Stimulated activated naive B cell treated with anti-CD40 and anti-IgM and Interleukin-4, amounts not matched to agents 10 μg/mL and 1 μg/mL and 100 μg/mL, for 72 hours (primary cell): ENCODE measurements at regions not wholly inside any gene's neighbourhood (a gene's known extent, or its start where the extent isn't known, plus 50 kb on each side); places are given as distances from the start of the nearest gene placed in this dataset.

Source experiments
- ATAC-seq, 2 donors: fragments of 150-1000 bp; cut with Tn5 transposase; replicated peaks; 2 replicates each; pipeline ENCODE4 v1.10.0; 2021; ENCODE audit warnings: moderate library complexity in 1 of 2
- DNase-seq: peaks from one replicate; pipeline ENCODE4 v3.0.0; 2021
- H3K27ac Mint-ChIP-seq: one replicate; pipeline ENCODE4 v1.8.0; 2022; ENCODE audit warnings: mild to moderate bottlenecking, mixed read lengths
- H3K27me3 Mint-ChIP-seq, 2 donors: one replicate each; pipeline ENCODE4 v1.8.0; 2022; ENCODE audit warnings: mixed read lengths in 2 of 2
- H3K36me3 Mint-ChIP-seq, 2 donors: one replicate each; pipeline ENCODE4 v1.8.0; 2022; ENCODE audit warnings: mixed read lengths in 2 of 2, mild to moderate bottlenecking in 1 of 2
- H3K4me1 Mint-ChIP-seq, 2 donors: one replicate each; pipeline ENCODE4 v1.8.0; 2022; ENCODE audit warnings: mixed read lengths in 2 of 2, mild to moderate bottlenecking in 1 of 2
- H3K4me3 Mint-ChIP-seq, 2 donors: one replicate each; pipeline ENCODE4 v1.8.0; 2022; ENCODE audit warnings: mild to moderate bottlenecking in 2 of 2, mixed read lengths in 2 of 2, moderate library complexity in 1 of 2
- H3K9me3 Mint-ChIP-seq, 2 donors: one replicate each; pipeline ENCODE4 v1.8.0; 2022; ENCODE audit warnings: mixed read lengths in 2 of 2, mild to moderate bottlenecking in 1 of 2

- peaks cover 0 to 2% of the 10 kb centered on the region in 2 donors for H3K9me3 Mint-ChIP-seq
- no peak overlapping the region for H3K4me3 Mint-ChIP-seq
- no peak for ATAC-seq
- no peak for DNase-seq
- H3K4me1 Mint-ChIP-seq: peaks cover 29 to 42% of the 10 kb centered on the region in 2 donors
- no peak overlapping the region for H3K27ac Mint-ChIP-seq
- H3K36me3 Mint-ChIP-seq: no peaks in the 10 kb centered on the region
- no peaks in the 10 kb centered on the region for H3K27me3 Mint-ChIP-seq
These were observed 346.8 kb upstream of the KLF3 start for GRCh38 chr4:38317041-38317674.

DNA sequence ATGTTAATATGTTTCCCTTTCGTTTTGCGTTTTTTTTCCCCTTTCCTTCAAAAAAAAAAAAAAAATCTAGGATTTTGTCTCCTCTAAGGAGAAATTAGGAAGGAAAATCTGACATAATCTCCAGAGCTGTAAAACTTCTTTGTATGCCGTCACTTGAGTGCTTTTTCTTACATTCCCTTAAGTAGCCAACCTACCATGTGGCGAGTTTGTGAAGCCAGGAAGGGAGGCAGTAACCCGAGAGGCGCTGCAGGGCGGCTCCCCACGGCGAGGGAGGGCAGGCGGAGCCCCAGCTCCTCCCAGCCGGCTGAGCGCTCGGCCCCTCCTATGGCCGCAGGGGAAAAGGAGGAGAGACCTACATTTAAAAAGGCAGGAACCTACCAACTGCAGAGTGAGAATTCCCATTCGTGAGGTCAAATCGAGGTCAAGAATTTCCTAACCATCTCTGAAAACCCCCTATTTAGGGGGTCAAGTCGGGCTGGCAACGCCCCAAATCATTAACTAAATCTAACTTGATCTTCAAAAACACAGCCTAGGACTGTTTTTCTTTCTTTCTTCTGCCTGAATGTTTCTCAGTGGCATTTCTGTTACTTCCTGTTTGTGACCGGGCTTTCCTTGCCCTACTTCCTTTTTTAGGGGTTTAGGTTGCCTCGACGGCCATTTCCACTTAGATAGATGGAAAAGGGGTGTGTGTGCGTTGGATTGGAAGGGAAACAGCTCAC, 345.1 kb upstream of the KLF3 start:
- Mint-ChIP-seq H3K9me3 (peaks cover under 1 to 3% of the 10 kb centered on the region in 2 donors), H3K4me1 (peaks cover 27 to 38% of the 10 kb centered on the region in 2 donors), H3K27ac (peak overlapping the region; percentile 79), H3K4me3 (peak overlapping the region; percentile 75 to 80), H3K36me3 (peaks cover 0 to under 1% of the 10 kb centered on the region in 2 donors), H3K27me3 (no peaks in the 10 kb centered on the region)
- DNase-seq: peak; percentile 82
- ATAC-seq: peak; percentile 91 to 92

DNA sequence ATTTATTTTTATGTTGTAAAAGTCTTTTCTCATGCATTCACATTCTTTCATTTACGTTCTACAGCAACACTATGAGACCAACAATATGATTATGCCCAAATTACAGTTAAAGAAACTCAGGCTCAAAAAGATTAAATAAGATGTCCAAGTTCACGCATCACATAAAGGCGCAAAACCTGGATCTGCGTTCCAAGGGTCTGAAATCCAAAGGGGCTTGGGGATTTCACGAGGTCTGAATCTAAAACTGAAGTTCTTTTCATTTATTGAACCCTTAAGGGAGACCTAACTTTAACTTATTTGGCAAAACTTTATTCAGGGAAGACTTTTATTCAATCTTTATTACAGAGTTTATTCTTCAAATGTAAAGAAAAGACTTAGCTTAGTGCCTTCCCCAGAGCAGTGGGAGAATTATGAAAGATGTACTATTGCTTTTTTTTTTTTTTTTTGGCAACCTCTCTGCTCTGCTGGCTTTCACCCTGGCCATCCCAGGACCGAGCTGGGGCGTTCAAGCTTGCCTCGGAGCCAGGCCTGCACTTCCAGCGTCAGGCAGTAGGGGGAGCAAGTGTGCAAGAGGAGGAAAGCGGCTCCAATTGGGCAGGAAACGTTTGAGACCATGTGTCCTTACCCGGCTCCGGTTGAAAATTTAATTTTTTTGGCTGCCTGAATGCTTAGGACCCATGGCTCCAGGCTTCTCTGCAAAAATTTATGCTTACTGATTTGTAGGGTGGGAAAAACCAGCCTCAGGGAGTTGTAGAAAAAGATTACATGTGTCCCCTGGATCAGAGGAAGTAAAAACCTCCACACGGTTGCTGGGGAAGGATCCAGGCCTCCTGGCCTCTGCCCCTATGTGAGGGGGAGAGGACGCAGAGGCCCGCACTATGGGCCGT, 344.3 kb upstream of the KLF3 start:
- peak; percentile 82 for DNase-seq
- Mint-ChIP-seq H3K27me3 (no peaks in the 10 kb centered on the region), H3K9me3 (peaks cover 4 to 8% of the 10 kb centered on the region in 2 donors), H3K4me3 (peak overlapping the region; percentile 75 to 80), H3K36me3 (peaks cover 0 to 6% of the 10 kb centered on the region in 2 donors), H3K4me1 (peaks cover 23 to 33% of the 10 kb centered on the region in 2 donors), H3K27ac (peak overlapping the region; percentile 79)
- peak; percentile 62 to 66 for ATAC-seq

GRCh38 chr4:38320343-38320695, 343.7 kb upstream of the KLF3 start:
- Mint-ChIP-seq H3K36me3 (peaks cover 0 to 6% of the 10 kb centered on the region in 2 donors), H3K27ac (peak overlapping the region; percentile 32), H3K27me3 (no peaks in the 10 kb centered on the region), H3K4me1 (peaks cover 23 to 33% of the 10 kb centered on the region in 2 donors), H3K9me3 (peaks cover 4 to 8% of the 10 kb centered on the region in 2 donors), H3K4me3 (peak overlapping the region in 1 of 2 donors; percentile 80)
- DNase-seq: no peak
- no peak for ATAC-seq

GRCh38 chr4:38320833-38321232, 343.2 kb upstream of the KLF3 start:
- Mint-ChIP-seq H3K9me3 (peaks cover 4 to 8% of the 10 kb centered on the region in 2 donors), H3K36me3 (peaks cover 0 to 6% of the 10 kb centered on the region in 2 donors), H3K27me3 (no peaks in the 10 kb centered on the region), H3K27ac (no peak overlapping the region), H3K4me1 (peaks cover 23 to 33% of the 10 kb centered on the region in 2 donors), H3K4me3 (no peak overlapping the region)
- ATAC-seq (no peak), DNase-seq (no peak)

GRCh38 chr4:38322714-38323113, 341.3 kb upstream of the KLF3 start:
- H3K27ac Mint-ChIP-seq: no peak overlapping the region
- H3K4me1 Mint-ChIP-seq: peaks cover 21 to 33% of the 10 kb centered on the region in 2 donors
- H3K9me3 Mint-ChIP-seq: peaks cover 4 to 14% of the 10 kb centered on the region in 2 donors
- ATAC-seq (no peak), DNase-seq (no peak)
- peaks cover 0 to 6% of the 10 kb centered on the region in 2 donors for H3K36me3 Mint-ChIP-seq
- no peaks in the 10 kb centered on the region for H3K27me3 Mint-ChIP-seq
- no peak overlapping the region for H3K4me3 Mint-ChIP-seq

GRCh38 chr4:38323141-38323641, 340.8 kb upstream of the KLF3 start:
- H3K4me3 Mint-ChIP-seq: no peak overlapping the region
- DNase-seq: no peak
- peak in 1 of 2 donors; percentile 20 for ATAC-seq
- peaks cover 0 to 6% of the 10 kb centered on the region in 2 donors for H3K36me3 Mint-ChIP-seq
- H3K4me1 Mint-ChIP-seq: peaks cover 21 to 32% of the 10 kb centered on the region in 2 donors
- no peaks in the 10 kb centered on the region for H3K27me3 Mint-ChIP-seq
- H3K27ac Mint-ChIP-seq: peak overlapping the region; percentile 34
- H3K9me3 Mint-ChIP-seq: peaks cover 4 to 14% of the 10 kb centered on the region in 2 donors

DNA sequence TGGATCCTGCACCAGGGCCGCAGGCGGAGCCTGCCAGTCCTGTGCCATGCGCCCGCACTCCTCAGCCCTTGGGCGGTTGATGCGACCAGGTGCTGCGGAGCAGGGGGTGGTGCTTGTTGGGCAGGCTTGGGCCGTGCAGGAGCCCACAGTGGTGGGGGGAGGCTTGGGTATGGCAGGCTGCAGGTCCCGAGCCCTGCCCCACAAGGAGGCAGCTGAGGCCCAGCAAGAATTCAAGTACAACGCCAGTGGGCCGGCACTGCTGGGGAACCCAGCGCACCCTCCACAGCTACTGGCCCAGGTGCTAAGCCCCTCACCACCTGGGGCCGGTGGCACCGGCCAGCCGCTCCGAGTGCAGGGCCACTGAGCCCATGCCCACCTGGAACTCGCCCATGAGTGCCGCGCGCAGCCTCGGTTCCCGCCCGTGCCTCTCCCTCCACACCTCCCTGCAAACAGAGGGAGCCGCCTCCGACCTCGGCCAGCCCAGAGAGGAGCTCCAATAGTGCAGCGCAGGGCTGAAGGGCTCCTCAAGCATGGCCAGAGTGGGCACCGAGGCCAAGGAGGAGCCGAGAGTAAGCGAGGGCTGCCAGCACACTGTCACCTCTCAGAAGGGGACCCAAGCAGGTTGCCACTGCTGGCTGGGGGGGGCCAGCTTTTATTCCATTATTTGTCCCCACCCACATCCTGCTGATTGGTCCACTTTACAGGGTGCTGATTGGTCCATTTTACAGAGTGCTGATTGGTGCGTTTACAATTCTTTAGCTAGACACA, 339.0 kb upstream of the KLF3 start:
- Mint-ChIP-seq H3K4me1 (peaks cover 18 to 26% of the 10 kb centered on the region in 2 donors), H3K27ac (no peak overlapping the region), H3K9me3 (peaks cover 4 to 14% of the 10 kb centered on the region in 2 donors), H3K4me3 (no peak overlapping the region), H3K36me3 (peaks cover 0 to 6% of the 10 kb centered on the region in 2 donors), H3K27me3 (no peaks in the 10 kb centered on the region)
- no peak for ATAC-seq
- DNase-seq: no peak

- ATAC-seq (no peak), DNase-seq (no peak)
- Mint-ChIP-seq H3K9me3 (peaks cover 4 to 14% of the 10 kb centered on the region in 2 donors), H3K27me3 (no peaks in the 10 kb centered on the region), H3K27ac (no peak overlapping the region), H3K4me3 (no peak overlapping the region), H3K36me3 (peaks cover 0 to 6% of the 10 kb centered on the region in 2 donors), H3K4me1 (peaks cover 15 to 20% of the 10 kb centered on the region in 2 donors)
These were observed 338.4 kb upstream of the KLF3 start for GRCh38 chr4:38325629-38325913.

- ATAC-seq: no peak
- Mint-ChIP-seq H3K4me1 (peaks cover 11 to 16% of the 10 kb centered on the region in 2 donors), H3K27me3 (no peaks in the 10 kb centered on the region), H3K27ac (no peak overlapping the region), H3K36me3 (peaks cover 0 to 6% of the 10 kb centered on the region in 2 donors), H3K4me3 (no peak overlapping the region), H3K9me3 (peaks cover 4 to 14% of the 10 kb centered on the region in 2 donors)
- DNase-seq: no peak
These were observed 337.5 kb upstream of the KLF3 start for GRCh38 chr4:38326499-38326898.

GRCh38 chr4:38327174-38327573, 336.8 kb upstream of the KLF3 start:
- Mint-ChIP-seq H3K4me1 (peaks cover 11 to 16% of the 10 kb centered on the region in 2 donors), H3K27me3 (no peaks in the 10 kb centered on the region), H3K4me3 (no peak overlapping the region), H3K27ac (no peak overlapping the region), H3K9me3 (peaks cover 4 to 14% of the 10 kb centered on the region in 2 donors), H3K36me3 (peaks cover 0 to 6% of the 10 kb centered on the region in 2 donors)
- DNase-seq: no peak
- no peak for ATAC-seq

DNA sequence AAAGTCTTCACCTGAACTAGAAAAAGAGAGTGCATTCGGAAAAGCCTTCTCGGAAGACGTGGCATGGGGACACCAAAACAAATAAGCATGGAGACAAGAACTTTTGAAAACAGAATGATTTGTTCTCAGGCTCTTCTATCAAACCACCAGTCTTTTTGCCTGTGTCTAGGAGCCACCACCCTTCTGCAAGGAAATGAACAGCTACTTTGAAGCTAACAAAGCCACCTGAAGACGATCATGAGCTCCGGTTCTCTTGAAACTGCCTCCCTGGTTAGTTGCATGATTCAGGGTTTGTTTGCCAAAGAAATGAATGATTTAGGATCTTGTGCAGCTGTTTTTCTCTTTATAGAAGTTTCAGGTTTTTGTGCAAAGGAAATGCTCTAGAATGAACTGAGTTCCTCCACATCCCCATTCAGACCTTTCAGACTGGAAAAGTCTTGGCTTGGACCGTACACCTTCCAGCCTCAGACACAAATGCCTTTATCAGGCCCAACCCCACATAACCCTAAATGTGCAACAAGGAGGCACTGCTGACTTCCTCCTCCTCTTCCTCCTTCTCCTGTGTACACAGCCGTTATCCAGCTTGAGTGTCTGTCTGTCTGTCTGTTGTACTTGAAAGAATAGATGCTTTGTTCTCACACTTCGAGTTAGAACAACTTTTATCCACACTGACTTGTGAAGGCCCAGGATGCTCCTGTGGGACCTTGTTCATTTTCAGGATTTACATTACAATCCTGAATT, 334.8 kb upstream of the KLF3 start:
- no peak overlapping the region for H3K4me3 Mint-ChIP-seq
- peaks cover 9 to 25% of the 10 kb centered on the region in 2 donors for H3K4me1 Mint-ChIP-seq
- H3K27ac Mint-ChIP-seq: no peak overlapping the region
- peaks cover 1 to 7% of the 10 kb centered on the region in 2 donors for H3K9me3 Mint-ChIP-seq
- no peak for DNase-seq
- peaks cover 0 to 4% of the 10 kb centered on the region in 2 donors for H3K36me3 Mint-ChIP-seq
- no peaks in the 10 kb centered on the region for H3K27me3 Mint-ChIP-seq
- ATAC-seq: no peak

DNA sequence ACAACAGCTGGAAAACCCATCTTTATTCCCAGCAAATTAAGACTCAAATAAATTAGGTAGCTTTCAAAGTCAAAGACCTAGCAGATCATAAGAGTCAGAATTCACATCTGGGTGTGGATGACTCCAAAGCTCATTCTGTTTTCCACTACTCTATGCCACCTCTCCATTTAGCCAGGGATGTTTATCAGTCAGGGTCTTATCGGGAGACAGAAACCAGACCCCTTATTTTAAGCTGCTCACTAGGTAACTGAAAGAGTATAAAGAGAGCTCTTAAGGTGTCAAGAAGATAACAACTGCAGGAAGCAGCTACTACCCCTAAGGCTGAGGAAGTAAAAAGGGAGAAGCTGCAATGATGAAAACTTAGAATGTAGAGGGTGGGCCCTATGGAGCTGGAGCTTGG, 333.7 kb upstream of the KLF3 start:
- Mint-ChIP-seq H3K27ac (no peak overlapping the region), H3K4me1 (peaks cover 10 to 32% of the 10 kb centered on the region in 2 donors), H3K9me3 (peaks cover 0 to 6% of the 10 kb centered on the region in 2 donors), H3K36me3 (no peaks in the 10 kb centered on the region), H3K4me3 (no peak overlapping the region), H3K27me3 (no peaks in the 10 kb centered on the region)
- ATAC-seq (no peak), DNase-seq (no peak)
